ENCODE measurements at regions not wholly inside any gene's neighbourhood (a gene's known extent, or its start where the extent isn't known, plus 50 kb on each side); places are given as distances from the start of the nearest gene placed in this dataset.

- TF ChIP-seq ZBTB39 (CRISPR knock-in tag; IDR thresholded peaks at IDR 0.05), result no peak
- TF ChIP-seq NFAT5 (CRISPR knock-in tag; IDR thresholded peaks at IDR 0.05), result no peak
- no peak for TF ChIP-seq ZNF441 (CRISPR knock-in tag; IDR thresholded peaks at IDR 0.05; ENCODE audit: borderline replicate concordance)
These were observed 250.5 kb upstream of the TUT7 start (continued) for GRCh38 chr9:86604741-86605140.

- H3K4me1 ChIP-seq (ENCODE audit: insufficient read depth, low read length), result no peaks in the 10 kb centered on the region
- intact Hi-C loops (cut with micrococcal nuclease; ENCODE audit: unreplicated experiment) (no loop called here), in situ Hi-C loops (cut with HindIII; ENCODE audit: extremely low pct_ligation_motif_present, low pct_unique_long_range_greater_than_20kb) (no loop called here)
- H3K79me2 ChIP-seq (ENCODE audit: insufficient read depth, low read length), result no peaks in the 10 kb centered on the region
- H3K4me2 ChIP-seq (ENCODE audit: low read depth, low read length), result no peak overlapping the region
- H2AFZ ChIP-seq (ENCODE audit: low read length), result no peak overlapping the region
- H3K36me3 ChIP-seq (replicated peaks in 1 of 2; ENCODE audit: control insufficient read depth in 1 of 2, insufficient read depth in 2 of 2, low read length in 2 of 2), result no peaks in the 10 kb centered on the region
- no peaks in the 10 kb centered on the region for H3K9me3 ChIP-seq (ENCODE audit: low read length)
- no peak for ATAC-seq
- H3K4me3 ChIP-seq (replicated peaks in 1 of 3; ENCODE audit: insufficient read depth in 1 of 3, low read depth in 2 of 3, low read length in 3 of 3), result no peak overlapping the region
- no peak overlapping the region for H3K9ac ChIP-seq (ENCODE audit: insufficient read depth, low read depth, low read length)
- CTCF ChIA-PET (ENCODE audit: low intra/inter-chr PET ratio, low total read pairs), result no interaction called here
- FAIRE-seq, result no peak
- DNase-seq (ENCODE audit: low spot score), result no peak
- 0 out of 5 replicates have a peak, but pooled peaks cover 0 to 4% of the 10 kb centered on the region in 2 experiments for H3K27me3 ChIP-seq (ENCODE audit: control insufficient read depth in 1 of 2, insufficient read depth in 2 of 2, low read length in 2 of 2)
- POLR2A ChIA-PET, result no interaction called here
- TF ChIP-seq RERE (CRISPR knock-in tag; IDR thresholded peaks at IDR 0.05; ENCODE audit: low read depth) (no peak), MAFF (IDR thresholded peaks at IDR 0.05; ENCODE audit: low read depth, low read length) (peak; percentile 36; the same call in 1 of the 2 replicates), TEAD2 (CRISPR knock-in tag; IDR thresholded peaks at IDR 0.05) (no peak), MAFK (conservative IDR thresholded peaks at IDR 0.05 in 1 of 2, IDR thresholded peaks at IDR 0.05 in 1 of 2; ENCODE audit: low read length in 2 of 2) (peak; percentile 23 to 55; a peak in 2 of 4 replicates)
- H4K20me1 ChIP-seq (ENCODE audit: insufficient read depth, low read length), result no peaks in the 10 kb centered on the region
- BruUV-seq (replicated peaks), result no TSS peak
- H3K27ac ChIP-seq (ENCODE audit: extremely low read length, insufficient read depth, low read length), result no peak overlapping the region
These were observed 248.5 kb upstream of the TUT7 start for GRCh38 chr9:86602715-86603114.

Data from HepG2 (cell line).